Hematopoietic multipotent progenitor cell (in vitro differentiated cells): ENCODE measurements at regions not wholly inside any gene's neighbourhood (a gene's known extent, or its start where the extent isn't known, plus 50 kb on each side); places are given as distances from the start of the nearest gene placed in this dataset.
"Not testable (repeated sequence)": the region's sequence is repeated elsewhere in the genome, so short reads cannot be mapped to it uniquely, and the experiment has no call there.

ENCODE experiments used
- DNase-seq, 3 donors: peaks; one replicate each; pipeline ENCODE4 v3.0.0-alpha.2; 2011 to 2015; ENCODE audit warnings: low read depth in 2 of 3, low spot score in 2 of 3

DNA sequence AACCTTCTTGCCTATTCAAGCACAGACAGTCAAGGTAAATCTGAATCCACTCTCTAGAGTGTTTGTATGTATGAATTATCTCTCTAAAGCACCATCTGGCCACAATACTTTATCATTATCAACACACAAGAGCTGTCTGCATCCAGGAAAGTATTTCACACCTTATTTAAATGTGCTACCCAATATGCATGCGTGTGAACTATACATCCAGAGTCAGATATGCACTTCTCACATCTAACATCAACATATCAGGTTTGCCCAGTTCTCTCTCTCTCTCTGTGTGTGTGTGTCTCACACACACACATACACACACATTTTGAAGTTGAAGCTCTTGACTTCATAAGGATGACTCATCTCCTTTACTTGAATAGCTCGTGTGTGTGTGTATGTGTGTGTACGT, 697.5 kb upstream of the PCDH20 start:
- no peak for DNase-seq

DNA sequence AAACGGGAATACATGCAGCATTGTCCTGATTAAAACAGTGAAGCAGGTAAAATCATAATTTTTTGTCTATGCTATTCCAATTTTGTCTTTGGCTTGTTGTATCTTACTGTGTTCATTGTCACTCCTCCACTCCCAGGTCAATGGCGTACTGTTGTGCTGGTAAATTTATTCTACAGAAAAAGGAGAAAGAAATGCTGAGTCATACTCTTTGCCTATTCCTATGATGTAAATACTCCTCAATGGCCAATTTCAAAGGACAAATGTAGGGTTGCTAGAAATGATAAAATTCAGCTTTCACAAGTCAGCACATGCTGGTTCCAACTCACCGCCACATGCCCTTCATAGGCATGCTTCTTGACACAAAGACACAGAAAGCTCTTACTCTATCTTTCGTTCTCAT, 694.4 kb upstream of the PCDH20 start:
- no peak for DNase-seq

DNA sequence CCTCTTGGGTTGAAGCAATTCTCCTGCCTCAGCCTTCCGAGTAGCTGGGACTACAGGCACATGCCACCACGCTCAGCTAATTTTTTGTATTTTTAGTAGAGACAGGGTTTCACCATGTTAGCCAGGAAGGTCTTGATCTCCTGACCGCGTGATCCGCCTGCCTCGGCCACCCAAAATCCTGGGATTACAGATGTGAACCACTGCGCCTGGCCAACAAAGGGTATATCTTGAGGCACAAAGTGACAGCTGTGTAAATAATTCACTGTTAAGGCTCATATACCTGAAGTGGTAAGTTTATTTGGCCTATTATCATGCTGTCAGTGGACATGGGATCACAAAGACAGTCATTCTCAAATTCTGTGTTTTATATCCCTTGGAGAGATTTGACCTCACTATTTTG, 688.5 kb upstream of the PCDH20 start:
- DNase-seq: not testable (repeated sequence)

DNA sequence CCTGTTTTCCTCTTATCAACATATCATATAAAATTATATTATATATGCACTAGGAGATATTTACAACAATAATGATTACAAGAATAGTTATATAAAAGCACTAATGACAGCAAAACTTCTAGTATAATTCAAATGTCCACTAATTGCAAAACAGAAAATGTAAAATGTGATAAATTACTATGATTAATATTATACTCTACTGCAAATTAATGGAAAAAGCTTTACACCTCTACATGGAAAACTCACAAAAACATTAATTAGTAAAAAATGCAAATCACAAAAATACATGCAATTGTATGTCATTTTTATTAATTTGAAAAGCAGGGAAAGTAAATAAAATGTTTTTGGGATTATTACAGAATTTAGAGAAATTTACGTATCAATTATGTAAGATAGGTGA, 681.0 kb upstream of the PCDH20 start:
- DNase-seq: no peak

DNA sequence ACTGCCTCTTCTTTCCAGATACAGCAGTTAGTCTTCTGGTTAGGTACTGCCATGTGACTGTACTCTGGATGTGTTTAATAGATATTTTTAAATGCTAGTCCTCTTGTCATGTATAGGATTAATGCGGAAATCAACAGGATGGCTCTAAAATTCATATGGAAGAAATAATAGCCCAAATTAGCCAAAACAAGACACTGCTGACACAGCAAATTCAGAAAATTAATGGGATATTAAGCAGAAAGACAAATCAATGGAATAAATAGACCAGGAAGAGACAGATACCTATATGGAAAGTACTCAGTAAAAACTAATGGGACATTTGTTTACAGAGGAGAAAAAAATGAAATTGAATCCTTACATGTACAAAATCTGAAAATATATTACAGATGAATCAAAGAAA, 679.3 kb upstream of the PCDH20 start:
- DNase-seq: no peak

DNA sequence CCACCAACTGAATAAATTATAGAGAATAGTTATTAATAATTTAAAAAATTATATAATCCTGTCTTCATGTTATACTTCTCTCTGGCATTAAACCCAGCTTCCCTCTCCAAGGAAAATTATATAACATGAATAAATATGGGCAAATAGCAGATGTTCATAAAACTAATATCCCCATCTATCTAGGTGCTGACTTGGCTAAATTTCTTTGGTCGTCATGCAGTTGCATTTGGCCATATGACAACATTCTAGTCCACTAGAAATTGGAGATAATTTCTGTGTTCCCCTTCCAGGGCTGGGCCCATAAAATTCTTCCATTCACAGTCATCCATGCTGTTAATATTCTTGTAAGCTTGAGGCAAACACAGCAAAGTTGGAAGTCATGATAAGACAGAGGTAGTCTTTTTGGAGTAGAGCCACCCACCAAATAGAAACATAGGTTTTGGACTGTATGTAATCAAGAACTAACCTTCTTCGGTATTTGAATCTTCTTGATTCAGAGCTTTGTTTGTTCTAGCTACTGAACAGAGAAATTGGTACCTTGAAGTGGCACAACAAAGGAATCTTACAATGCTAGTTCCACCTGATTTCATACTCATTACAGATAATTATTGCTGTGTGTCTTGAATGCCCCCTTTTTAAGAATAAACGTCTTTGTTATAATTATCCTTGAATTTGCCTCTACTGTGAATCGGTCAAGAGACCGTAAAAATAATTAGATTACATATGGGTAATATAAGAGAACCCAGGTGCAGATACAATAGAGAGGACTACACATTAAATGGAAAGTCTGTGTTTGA, 678.5 kb upstream of the PCDH20 start:
- no peak for DNase-seq

DNA sequence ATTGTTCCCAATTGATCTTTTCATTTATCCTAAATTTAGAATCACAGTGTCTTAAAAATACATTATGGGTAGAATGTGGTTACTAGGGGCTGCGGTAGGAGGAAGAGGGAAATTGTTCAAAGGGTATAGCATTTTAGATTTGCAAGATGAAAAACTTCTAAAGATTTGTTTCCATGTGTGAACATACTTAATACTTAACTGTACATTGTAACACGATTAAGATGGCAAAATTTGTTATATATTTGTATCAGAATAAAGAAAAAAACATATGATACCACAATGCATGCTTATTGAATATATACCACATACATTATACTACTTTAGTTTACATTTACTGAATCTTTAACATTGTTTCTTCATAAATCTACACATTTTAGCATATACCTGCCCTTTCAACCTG, 677.3 kb upstream of the PCDH20 start:
- DNase-seq: no peak

DNA sequence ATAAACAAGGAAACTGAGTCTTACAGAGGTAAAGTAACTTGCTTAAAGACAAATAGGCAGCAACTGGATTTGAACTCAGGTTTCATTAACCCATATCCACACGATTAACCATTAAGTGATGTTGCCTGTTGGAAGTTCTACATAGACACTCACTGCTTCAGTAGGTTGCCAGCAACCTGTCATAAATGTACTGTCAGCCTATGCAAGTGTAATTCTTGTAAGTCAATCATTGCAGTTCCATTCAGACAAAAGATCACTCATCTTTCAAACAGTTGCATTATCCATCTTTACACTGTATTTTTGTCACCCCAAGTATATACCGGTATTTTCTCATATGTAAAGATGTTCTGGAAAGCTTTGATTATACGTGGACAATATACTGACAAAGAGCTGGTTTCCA, 676.9 kb upstream of the PCDH20 start:
- no peak for DNase-seq

DNA sequence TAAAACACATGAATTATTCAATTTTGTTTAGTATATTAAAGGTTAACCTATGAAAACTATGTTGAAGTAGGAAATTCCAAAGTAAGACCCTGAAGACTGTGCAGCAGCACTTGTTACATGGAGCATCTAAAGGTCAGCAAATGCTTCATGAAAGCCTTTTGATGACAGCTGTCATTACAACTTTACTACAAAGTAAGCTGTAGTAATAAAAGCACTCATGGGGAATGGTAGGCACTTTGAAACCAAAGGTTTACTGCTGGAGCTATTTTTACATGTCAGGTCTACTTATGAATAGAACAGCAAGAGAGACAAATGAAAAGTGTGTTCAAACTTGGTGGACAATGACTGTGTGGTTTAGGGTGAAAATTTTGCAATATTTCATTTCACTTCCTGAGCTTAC, 672.5 kb upstream of the PCDH20 start:
- DNase-seq: no peak

DNA sequence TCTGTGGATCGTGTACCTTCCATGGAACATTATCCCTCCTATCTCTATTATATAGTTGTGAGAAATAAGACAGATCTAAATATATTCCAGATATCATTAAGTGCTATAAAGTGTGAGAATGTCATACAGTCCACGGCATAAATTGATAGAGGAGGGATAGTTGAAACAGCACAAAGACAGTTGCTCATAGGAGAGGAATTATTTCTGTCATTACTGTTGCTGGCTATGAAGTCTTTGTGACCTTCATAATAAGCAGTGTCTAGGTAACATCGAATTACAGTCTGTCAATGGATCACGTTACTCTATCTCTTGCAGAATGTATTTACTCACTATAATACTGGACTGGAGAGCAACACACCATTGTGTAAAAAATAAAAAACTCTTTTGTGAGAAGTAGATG, 671.5 kb upstream of the PCDH20 start:
- no peak for DNase-seq

DNA sequence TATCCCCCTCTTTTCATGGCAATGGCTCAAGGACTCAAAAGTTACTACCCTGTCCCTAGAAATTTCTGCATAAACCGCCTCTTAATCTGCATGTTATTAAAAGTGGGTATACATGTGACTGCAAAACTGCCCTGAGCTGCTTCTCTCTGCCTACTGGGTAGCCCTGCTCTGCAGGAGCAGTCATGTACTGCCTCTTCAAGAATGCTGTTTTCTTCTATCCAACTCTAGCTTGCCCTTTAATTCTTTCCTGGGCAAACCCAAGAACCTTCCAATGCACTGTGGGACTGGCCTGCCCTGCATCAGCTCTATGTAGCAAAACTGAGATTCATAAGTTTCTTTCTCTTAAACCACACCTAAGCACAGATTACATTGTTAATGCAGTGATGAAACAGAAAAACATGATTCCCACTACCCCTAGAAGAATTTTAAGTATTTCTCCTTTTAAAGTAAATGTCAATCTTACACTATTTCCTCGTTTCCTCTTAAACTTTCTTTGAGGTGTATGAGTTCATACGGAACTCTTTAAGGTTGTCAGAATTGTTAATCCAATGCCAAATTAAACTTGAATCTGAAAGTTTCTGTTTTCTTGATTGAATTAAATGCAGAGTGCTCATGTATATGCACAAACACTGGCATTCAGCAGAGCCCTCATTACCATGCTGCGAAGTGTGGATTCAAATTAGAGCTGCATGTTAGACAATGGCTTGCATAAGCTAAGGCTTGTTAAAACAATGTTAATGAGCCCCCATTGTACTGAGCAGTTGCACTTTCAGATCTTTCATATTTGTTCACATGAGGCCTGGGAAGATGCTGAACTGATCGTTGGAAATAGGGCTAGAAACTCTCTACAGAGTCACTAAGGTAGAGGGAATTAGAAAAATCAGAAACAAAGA, 669.9 kb upstream of the PCDH20 start:
- DNase-seq: no peak

DNA sequence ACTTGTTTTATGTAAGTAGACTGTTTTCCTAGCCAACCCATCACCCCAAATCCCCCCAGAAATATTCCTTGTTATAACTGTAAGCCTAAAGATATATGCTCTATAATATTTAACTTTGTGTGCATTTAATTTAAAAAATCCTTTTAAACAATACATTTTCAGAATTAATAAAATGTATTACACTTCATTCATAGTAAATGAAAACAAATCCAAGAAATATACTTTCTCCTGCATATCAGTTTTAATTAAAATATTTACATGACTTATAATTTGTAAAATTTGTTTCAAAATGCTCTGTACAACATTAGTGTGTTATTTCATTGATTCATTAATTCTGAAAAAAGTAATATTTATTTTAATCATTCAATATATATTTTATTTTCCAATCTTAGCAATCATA, 669.1 kb upstream of the PCDH20 start:
- DNase-seq: no peak

DNA sequence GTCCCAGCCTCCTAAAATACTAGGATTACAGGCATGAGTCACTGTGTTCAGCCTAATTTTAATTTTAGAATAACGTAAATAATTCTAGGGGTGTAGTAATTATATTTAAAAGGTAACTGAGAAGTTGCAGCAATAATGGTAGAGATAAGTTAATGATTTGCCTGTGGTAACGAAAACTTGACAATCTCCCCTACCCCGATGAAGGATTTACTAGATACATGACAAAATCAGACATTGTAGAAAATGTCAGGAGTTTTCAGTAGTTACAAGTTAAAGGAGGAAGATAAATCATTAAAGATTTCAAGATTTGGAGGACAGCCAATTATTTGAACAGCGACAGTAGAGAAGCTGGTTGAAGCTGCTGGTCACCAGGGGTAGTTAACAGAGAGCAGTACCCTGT, 652.2 kb upstream of the PCDH20 start:
- no peak for DNase-seq

DNA sequence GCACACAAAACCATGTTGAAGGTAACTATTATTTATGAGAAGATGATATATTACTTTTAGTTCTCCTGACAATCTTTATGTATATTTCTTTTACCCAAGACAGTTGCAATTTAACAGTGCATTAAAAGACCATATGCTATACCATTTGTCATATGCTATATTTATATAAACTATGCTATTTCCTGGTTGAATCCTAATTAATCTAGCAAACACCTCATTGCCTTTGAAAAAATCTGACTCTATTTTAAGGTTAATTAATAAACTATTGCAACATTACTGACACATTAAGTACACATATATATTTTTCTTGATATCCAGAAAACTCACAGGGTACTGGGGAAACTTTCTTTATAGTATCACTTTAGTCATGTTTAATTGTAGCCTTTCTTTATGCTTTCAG, 649.4 kb upstream of the PCDH20 start:
- DNase-seq: no peak

DNA sequence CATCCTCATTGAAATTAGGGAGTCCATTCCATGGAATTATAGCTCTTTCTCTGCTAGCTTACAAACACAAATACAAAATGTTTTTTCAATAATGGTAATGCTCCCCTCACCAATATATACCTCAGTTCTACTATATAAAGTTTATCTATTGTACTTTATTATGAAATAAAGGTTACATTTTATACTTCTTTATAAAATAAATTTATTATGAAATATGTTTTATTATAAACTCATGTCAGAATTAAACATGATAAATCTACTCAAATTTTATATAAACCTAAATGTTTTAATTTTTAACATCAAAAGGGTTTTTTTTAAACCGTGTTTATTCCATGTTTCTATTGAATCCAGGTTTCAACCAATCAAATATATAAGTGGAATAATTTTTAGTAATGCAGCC, 646.1 kb upstream of the PCDH20 start:
- no peak for DNase-seq

DNA sequence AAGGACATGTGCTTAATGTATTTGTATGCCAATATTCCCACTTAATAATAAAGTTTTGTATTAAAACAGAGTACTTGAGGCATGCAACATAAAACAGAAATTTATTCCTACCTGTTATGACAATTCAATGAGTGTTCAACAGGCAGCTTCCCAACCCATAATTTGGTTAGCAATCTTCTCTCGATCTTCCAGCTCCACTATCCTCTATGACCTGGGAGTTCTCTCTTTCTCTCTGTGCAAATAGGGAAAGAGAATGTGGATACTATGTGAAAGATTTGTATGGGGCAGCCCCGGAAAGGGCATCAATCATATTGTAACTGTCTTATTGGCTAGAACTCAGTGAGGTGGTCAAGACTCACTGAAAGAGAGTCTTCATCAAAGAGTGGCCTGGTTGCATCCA, 644.9 kb upstream of the PCDH20 start:
- no peak for DNase-seq

DNA sequence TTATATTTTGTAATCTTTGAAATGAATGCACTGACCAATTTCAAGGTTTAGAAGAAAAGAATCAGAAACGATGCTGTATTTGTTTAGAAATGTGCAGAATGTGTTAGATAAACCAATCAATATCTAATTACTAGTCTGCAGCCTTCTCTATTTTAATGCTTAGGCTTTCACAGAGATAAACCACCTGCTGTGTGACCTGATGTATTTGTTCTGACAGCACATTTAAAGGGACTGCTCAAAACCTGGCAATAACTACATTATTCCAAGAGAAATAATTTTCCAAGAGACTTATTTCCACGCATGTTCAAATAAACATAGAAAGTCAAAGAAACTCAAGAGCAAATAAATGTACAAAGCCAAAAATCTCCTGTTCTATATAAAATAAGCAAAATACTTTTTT, 641.6 kb upstream of the PCDH20 start:
- DNase-seq: no peak

DNA sequence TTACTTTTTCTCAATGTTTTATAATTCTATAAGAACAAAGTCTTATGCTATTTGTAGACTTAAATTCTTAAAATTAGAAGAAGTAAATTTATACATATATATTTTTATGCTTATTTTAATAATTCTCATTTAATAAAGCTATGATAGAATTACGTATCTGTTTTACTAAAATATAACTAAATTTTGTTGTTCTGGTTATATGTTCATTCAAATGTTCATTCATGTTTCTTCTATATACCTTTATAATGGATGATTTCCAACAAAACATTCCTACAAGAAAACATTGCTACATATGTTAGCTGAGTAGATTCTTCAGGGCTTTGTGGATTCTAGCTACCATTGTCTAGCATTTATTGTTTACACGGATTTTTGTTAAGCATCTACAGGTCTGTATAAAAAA, 634.3 kb upstream of the PCDH20 start:
- DNase-seq: no peak

DNA sequence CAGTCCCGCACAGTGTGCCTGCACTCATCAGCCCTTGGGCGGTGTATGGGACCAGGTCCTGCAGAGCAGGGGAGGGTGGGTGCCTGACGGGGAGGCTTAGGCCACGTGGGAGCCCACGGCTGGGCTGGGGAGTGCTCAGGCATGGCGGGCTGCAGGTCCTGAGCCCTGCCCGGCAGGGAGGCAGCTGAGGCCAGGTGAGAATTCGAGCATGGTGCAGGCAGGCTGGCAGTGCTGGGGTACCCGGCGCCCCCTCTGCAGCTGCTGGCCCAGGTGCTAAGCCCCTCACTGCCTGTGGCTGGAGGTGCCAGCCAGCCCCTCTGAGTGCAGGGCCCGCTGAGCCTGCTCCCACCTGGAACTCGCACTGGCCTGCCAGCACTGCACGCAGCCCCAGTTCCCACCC, 630.9 kb upstream of the PCDH20 start:
- DNase-seq: no peak

DNA sequence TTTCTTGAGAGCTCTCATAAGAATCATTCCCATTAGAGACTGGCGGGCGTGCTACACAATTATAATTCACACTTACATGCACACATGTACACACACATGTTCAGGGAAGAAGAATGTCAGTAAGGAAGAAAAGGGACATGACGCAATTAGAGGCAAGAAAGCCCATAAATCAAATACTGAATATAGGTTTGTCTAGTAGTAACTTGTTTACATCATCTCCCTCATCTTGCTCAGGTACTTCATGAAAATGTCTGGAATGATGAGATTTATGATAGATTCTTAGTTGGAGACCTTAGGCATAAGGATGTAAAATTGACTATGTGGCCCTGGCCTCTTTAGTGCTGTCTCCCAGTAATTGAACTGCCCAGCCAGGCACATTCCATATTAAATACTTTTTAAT, 628.0 kb upstream of the PCDH20 start:
- no peak for DNase-seq

DNA sequence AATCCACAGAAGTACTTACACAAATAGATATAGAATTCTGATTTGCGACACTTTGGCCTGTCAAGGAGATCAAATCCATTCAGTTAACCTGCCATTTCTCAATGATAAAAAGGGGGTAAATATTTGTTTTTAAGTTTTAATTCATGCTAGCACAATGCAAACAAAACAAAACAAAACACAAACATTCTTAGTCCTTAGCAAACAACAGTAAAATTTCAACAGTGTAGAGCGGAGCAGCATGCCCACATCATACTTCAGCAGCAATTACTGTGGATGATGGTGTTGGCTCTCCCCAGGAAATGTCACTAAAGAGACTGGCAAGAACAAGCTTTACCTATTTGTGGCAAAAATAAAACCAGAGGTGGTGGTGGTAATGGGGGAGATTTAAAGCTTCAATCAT, 625.2 kb upstream of the PCDH20 start:
- DNase-seq: no peak

DNA sequence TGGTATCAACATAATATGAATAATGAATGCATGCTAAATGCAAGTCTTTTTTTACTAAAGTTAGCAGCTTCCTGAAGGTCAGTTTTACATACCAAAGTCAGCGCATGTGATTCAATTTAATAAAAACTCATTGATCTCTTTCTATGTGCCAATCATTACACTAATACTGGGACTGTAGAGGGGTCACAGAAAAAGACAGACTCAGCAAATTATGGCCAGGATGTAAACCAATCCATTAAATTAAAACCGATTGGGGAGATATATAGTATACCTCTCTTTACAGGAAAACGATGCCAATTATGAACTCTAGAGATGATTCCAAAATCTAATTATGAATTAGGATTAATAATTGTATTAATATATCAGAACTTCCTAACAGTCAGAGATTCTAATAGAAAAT, 624.4 kb upstream of the PCDH20 start:
- DNase-seq: no peak
